ENCODE measurements at regions not wholly inside any gene's neighbourhood (a gene's known extent, or its start where the extent isn't known, plus 50 kb on each side); places are given as distances from the start of the nearest gene placed in this dataset.

- H3K4me2 ChIP-seq, result no peak overlapping the region
- no peaks in the 10 kb centered on the region for H3K36me3 ChIP-seq (ENCODE audit: low read depth)
- no peaks in the 10 kb centered on the region for H3K4me1 ChIP-seq (replicated peaks; ENCODE audit: insufficient read depth)
- no peak overlapping the region for H3K4me3 ChIP-seq
- BruUV-seq (replicated peaks), result no TSS peak
- H3K9me3 ChIP-seq (ENCODE audit: insufficient read depth, low read depth), result no peaks in the 10 kb centered on the region
- no peak overlapping the region for H2AFZ ChIP-seq
- H3K27ac ChIP-seq, result no peak overlapping the region
- DNase-seq, result no peak
- intact Hi-C loops (cut with micrococcal nuclease; ENCODE audit: unreplicated experiment), result no loop called here
- H3F3A ChIP-seq (ENCODE audit: insufficient read depth, low read depth), result no peaks in the 10 kb centered on the region
- H3K79me2 ChIP-seq (ENCODE audit: low read depth), result no peaks in the 10 kb centered on the region
- no peaks in the 10 kb centered on the region for H3K27me3 ChIP-seq (ENCODE audit: insufficient read depth, low read depth)
- POLR2A ChIA-PET (ENCODE audit: unreplicated experiment), result no interaction called here
- TF ChIP-seq CTCF (conservative IDR thresholded peaks at IDR 0.05), result no peak
- no peak for TF ChIP-seq EZH2 (IDR thresholded peaks at IDR 0.05; ENCODE audit: low read depth)
- no peaks in the 10 kb centered on the region for H4K20me1 ChIP-seq (ENCODE audit: insufficient read depth)
- CTCF ChIA-PET, result no interaction called here
- no peaks in the 10 kb centered on the region for H3K9me2 ChIP-seq (ENCODE audit: insufficient read depth)
Observed at GRCh38 chr7:142593106-142593505, 156.2 kb upstream of the PRSS1 start.

DNA sequence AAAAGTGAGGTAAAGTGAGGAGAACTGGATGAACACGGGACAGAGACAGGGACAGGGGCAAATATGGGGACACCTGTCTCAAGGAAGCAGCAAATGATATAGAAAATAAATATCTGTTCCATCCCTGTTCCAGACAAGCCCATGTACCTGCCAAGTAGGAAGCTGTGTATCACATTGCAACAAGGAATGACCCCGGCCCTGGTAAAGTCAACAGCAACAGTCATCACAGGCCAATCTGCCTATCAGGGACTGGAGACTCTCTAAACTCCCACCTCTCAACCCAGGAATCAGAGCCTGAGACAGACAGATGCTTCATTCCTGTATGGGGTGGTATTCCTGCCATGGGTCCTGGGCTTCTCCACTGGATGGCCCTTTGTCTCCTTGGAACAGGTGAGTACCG lies 156.6 kb upstream of the PRSS1 start:
- Histone ChIP-seq H3K36me3 (ENCODE audit: low read depth) (no peaks in the 10 kb centered on the region), H3K9me2 (ENCODE audit: insufficient read depth) (no peaks in the 10 kb centered on the region), H4K20me1 (ENCODE audit: insufficient read depth) (no peaks in the 10 kb centered on the region), H3K4me2 (no peak overlapping the region), H2AFZ (no peak overlapping the region), H3K4me3 (no peak overlapping the region), H3F3A (ENCODE audit: insufficient read depth, low read depth) (no peaks in the 10 kb centered on the region), H3K27me3 (ENCODE audit: insufficient read depth, low read depth) (no peaks in the 10 kb centered on the region), H3K79me2 (ENCODE audit: low read depth) (no peaks in the 10 kb centered on the region), H3K9me3 (ENCODE audit: insufficient read depth, low read depth) (no peaks in the 10 kb centered on the region), H3K27ac (no peak overlapping the region), H3K4me1 (replicated peaks; ENCODE audit: insufficient read depth) (0 out of 2 replicates have a peak, but pooled peaks cover 2% of the 10 kb centered on the region)
- no TSS peak for BruUV-seq (replicated peaks)
- ChIA-PET CTCF (no interaction called here), POLR2A (ENCODE audit: unreplicated experiment) (no interaction called here)
- intact Hi-C loops (cut with micrococcal nuclease; ENCODE audit: unreplicated experiment), result no loop called here
- TF ChIP-seq CTCF (conservative IDR thresholded peaks at IDR 0.05) (no peak), EZH2 (IDR thresholded peaks at IDR 0.05; ENCODE audit: low read depth) (no peak)
- DNase-seq, result no peak

- no peak overlapping the region for H2AFZ ChIP-seq
- DNase-seq, result no peak
- H3K27me3 ChIP-seq (ENCODE audit: insufficient read depth, low read depth), result no peaks in the 10 kb centered on the region
- H4K20me1 ChIP-seq (ENCODE audit: insufficient read depth), result no peaks in the 10 kb centered on the region
- H3F3A ChIP-seq (ENCODE audit: insufficient read depth, low read depth), result no peaks in the 10 kb centered on the region
- ChIA-PET POLR2A (ENCODE audit: unreplicated experiment) (no interaction called here), CTCF (no interaction called here)
- H3K27ac ChIP-seq, result no peak overlapping the region
- TF ChIP-seq CTCF (conservative IDR thresholded peaks at IDR 0.05) (no peak), EZH2 (IDR thresholded peaks at IDR 0.05; ENCODE audit: low read depth) (no peak)
- no TSS peak for BruUV-seq (replicated peaks)
- no peak overlapping the region for H3K4me3 ChIP-seq
- H3K4me2 ChIP-seq, result no peak overlapping the region
- no peaks in the 10 kb centered on the region for H3K9me3 ChIP-seq (ENCODE audit: insufficient read depth, low read depth)
- H3K4me1 ChIP-seq (replicated peaks; ENCODE audit: insufficient read depth), result 0 out of 2 replicates have a peak, but pooled peaks cover 3% of the 10 kb centered on the region
- no peaks in the 10 kb centered on the region for H3K79me2 ChIP-seq (ENCODE audit: low read depth)
- intact Hi-C loops (cut with micrococcal nuclease; ENCODE audit: unreplicated experiment), result no loop called here
- no peaks in the 10 kb centered on the region for H3K9me2 ChIP-seq (ENCODE audit: insufficient read depth)
- no peaks in the 10 kb centered on the region for H3K36me3 ChIP-seq (ENCODE audit: low read depth)
Observed at GRCh38 chr7:142592231-142592630, 157.0 kb upstream of the PRSS1 start.

All from PC-9 (cell line).